Hippocampal formation (tissue), 2 donors: ENCODE measurements at regions not wholly inside any gene's neighbourhood (a gene's known extent, or its start where the extent isn't known, plus 50 kb on each side); places are given as distances from the start of the nearest gene placed in this dataset.

Experiments used
- DNase-seq, 2 donors: peaks; one replicate each; lab custom pipeline; 2025; lab: John Stamatoyannopoulos, UW

GRCh38 chr9:80552931-80553330, 981.2 kb downstream of the TLE4 start:
- DNase-seq: no peak

- no peak for DNase-seq
Measured at GRCh38 chr9:80550181-80550580, 978.4 kb downstream of the TLE4 start.

GRCh38 chr9:80547613-80548012, 975.8 kb downstream of the TLE4 start:
- no peak for DNase-seq

GRCh38 chr9:80540387-80540786, 968.6 kb downstream of the TLE4 start:
- DNase-seq: no peak

- DNase-seq: no peak
Measured at GRCh38 chr9:80538976-80539375, 967.2 kb downstream of the TLE4 start.

- no peak for DNase-seq
Measured at GRCh38 chr9:80522465-80522864, 950.7 kb downstream of the TLE4 start.

- DNase-seq: no peak
Measured at GRCh38 chr9:80521151-80521550, 949.4 kb downstream of the TLE4 start.

GRCh38 chr9:80520231-80520630, 948.5 kb downstream of the TLE4 start:
- no peak for DNase-seq

GRCh38 chr9:80518441-80518840, 946.7 kb downstream of the TLE4 start:
- DNase-seq: no peak

- DNase-seq: no peak
Measured at GRCh38 chr9:80516679-80517078, 944.9 kb downstream of the TLE4 start.

- no peak for DNase-seq
Measured at GRCh38 chr9:80509358-80509757, 937.6 kb downstream of the TLE4 start.

- no peak for DNase-seq
Measured at GRCh38 chr9:80507611-80508010, 935.8 kb downstream of the TLE4 start.

- no peak for DNase-seq
Measured at GRCh38 chr9:80504601-80505230, 933.0 kb downstream of the TLE4 start.

- no peak for DNase-seq
Measured at GRCh38 chr9:80503671-80504281, 932.0 kb downstream of the TLE4 start.

- no peak for DNase-seq
Measured at GRCh38 chr9:80502306-80502705, 930.5 kb downstream of the TLE4 start.

- no peak for DNase-seq
Measured at GRCh38 chr9:80501635-80502034, 929.9 kb downstream of the TLE4 start.

- no peak for DNase-seq
Measured at GRCh38 chr9:80500300-80500699, 928.5 kb downstream of the TLE4 start.

- DNase-seq: no peak
Measured at GRCh38 chr9:80498001-80498555, 926.3 kb downstream of the TLE4 start.

- no peak for DNase-seq
Measured at GRCh38 chr9:80496901-80497556, 925.3 kb downstream of the TLE4 start.

- no peak for DNase-seq
Measured at GRCh38 chr9:80493258-80493657, 921.5 kb downstream of the TLE4 start.

GRCh38 chr9:80492221-80492620, 920.5 kb downstream of the TLE4 start:
- no peak for DNase-seq

GRCh38 chr9:80491086-80491696, 919.4 kb downstream of the TLE4 start:
- no peak for DNase-seq

- no peak for DNase-seq
Measured at GRCh38 chr9:80489329-80489728, 917.6 kb downstream of the TLE4 start.
